ENCODE measurements at regions not wholly inside any gene's neighbourhood (a gene's known extent, or its start where the extent isn't known, plus 50 kb on each side); places are given as distances from the start of the nearest gene placed in this dataset.

GRCh38 chr6:43983632-43984031, 143.6 kb downstream of the MRPL14 start:
- Histone ChIP-seq H3K27me3 (ENCODE audit: control insufficient read depth in 2 of 2, insufficient read depth in 2 of 2, low read length in 2 of 2) (no peaks in the 10 kb centered on the region), H3K4me2 (ENCODE audit: insufficient read depth, low read length) (no peak overlapping the region), H3K4me3 (no peak overlapping the region), H3K9ac (ENCODE audit: insufficient read depth in 1 of 2, low read depth in 2 of 2, low read length in 2 of 2) (no peak overlapping the region), H3K27ac (ENCODE audit: extremely low read depth, low read depth, low read length) (no peak overlapping the region), H2AFZ (ENCODE audit: low read depth, low read length) (no peak overlapping the region), H3K4me1 (replicated peaks in 1 of 2; ENCODE audit: control insufficient read depth in 2 of 2, insufficient read depth in 2 of 2, low read length in 2 of 2) (peaks cover 26 to 31% of the 10 kb centered on the region in 2 experiments), H3K9me1 (ENCODE audit: control insufficient read depth, insufficient read depth, low read length) (no peaks in the 10 kb centered on the region), H3K36me3 (ENCODE audit: control insufficient read depth, insufficient read depth, low read length) (no peaks in the 10 kb centered on the region), H3K79me2 (ENCODE audit: control insufficient read depth, insufficient read depth, low read length) (no peaks in the 10 kb centered on the region), H3K9me3 (replicated peaks; ENCODE audit: control insufficient read depth, insufficient read depth, low read depth, low read length) (no peaks in the 10 kb centered on the region), H4K20me1 (replicated peaks; ENCODE audit: control insufficient read depth, insufficient read depth, low read length) (no peaks in the 10 kb centered on the region)
- POLR2A ChIA-PET = interaction anchor here (0.6 kb wide), 2 partner anchors 93 to 358 kb away, joined by 3 to 4 read pairs; no protein-coding TSS in a partner anchor
- CTCF ChIA-PET (ENCODE audit: low intra/inter-chr PET ratio) = no interaction called here
- no TSS peak for BruUV-seq (replicated peaks)
- no peak for DNase-seq (ENCODE audit: extremely low read depth in 1 of 4, low spot score in 3 of 4)
- no peak for ATAC-seq
- no peak for FAIRE-seq
- in situ Hi-C loops (cut with MboI) = no loop called here
- 32% methylated on average over 7 of the region's 7 CpGs for WGBS (ENCODE audit: insufficient coverage, low coverage, missing lambda C conversion rate)
- intact Hi-C loops (cut with micrococcal nuclease) = no loop called here
- TF ChIP-seq ZNF165 (CRISPR knock-in tag; IDR thresholded peaks at IDR 0.05; ENCODE audit: borderline replicate concordance) (no peak), ZNF277 (CRISPR knock-in tag; IDR thresholded peaks at IDR 0.05; ENCODE audit: borderline replicate concordance) (no peak), ZNF398 (CRISPR knock-in tag; IDR thresholded peaks at IDR 0.05) (no peak), DEAF1 (CRISPR knock-in tag; IDR thresholded peaks at IDR 0.05) (no peak), ZNF24 (IDR thresholded peaks at IDR 0.05) (no peak), PKNOX1 (IDR thresholded peaks at IDR 0.05) (0 out of 2 replicates have a peak, but pooled peaks have one; percentile 37), ZNF785 (CRISPR knock-in tag; IDR thresholded peaks at IDR 0.05) (no peak), MYC (IDR thresholded peaks at IDR 0.05; ENCODE audit: low read depth, low read length) (no peak), MYC (CRISPR knock-in tag; IDR thresholded peaks at IDR 0.05; ENCODE audit: borderline replicate concordance, low read depth) (no peak), ZNF12 (CRISPR knock-in tag; IDR thresholded peaks at IDR 0.05) (no peak), PCBP1 (IDR thresholded peaks at IDR 0.05; ENCODE audit: low read depth, low read length, poor library complexity, severe bottlenecking) (no peak)
- TF ChIP-seq, protein P1, sequence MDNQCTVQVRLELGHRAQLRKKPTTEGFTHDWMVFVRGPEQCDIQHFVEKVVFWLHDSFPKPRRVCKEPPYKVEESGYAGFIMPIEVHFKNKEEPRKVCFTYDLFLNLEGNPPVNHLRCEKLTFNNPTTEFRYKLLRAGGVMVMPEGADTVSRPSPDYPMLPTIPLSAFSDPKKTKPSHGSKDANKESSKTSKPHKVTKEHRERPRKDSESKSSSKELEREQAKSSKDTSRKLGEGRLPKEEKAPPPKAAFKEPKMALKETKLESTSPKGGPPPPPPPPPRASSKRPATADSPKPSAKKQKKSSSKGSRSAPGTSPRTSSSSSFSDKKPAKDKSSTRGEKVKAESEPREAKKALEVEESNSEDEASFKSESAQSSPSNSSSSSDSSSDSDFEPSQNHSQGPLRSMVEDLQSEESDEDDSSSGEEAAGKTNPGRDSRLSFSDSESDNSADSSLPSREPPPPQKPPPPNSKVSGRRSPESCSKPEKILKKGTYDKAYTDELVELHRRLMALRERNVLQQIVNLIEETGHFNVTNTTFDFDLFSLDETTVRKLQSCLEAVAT (IDR thresholded peaks at IDR 0.05) = no peak
- TF ChIP-seq, protein P2, sequence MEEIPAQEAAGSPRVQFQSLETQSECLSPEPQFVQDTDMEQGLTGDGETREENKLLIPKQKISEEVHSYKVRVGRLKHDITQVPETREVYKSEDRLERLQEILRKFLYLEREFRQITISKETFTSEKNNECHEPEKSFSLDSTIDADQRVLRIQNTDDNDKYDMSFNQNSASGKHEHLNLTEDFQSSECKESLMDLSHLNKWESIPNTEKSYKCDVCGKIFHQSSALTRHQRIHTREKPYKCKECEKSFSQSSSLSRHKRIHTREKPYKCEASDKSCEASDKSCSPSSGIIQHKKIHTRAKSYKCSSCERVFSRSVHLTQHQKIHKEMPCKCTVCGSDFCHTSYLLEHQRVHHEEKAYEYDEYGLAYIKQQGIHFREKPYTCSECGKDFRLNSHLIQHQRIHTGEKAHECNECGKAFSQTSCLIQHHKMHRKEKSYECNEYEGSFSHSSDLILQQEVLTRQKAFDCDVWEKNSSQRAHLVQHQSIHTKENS (CRISPR knock-in tag; IDR thresholded peaks at IDR 0.05) = no peak

Data from K562 (cell line).